Keratinocyte (primary cell): ENCODE measurements at regions not wholly inside any gene's neighbourhood (a gene's known extent, or its start where the extent isn't known, plus 50 kb on each side); places are given as distances from the start of the nearest gene placed in this dataset.

ENCODE experiments used
- CTCF ChIP-seq, 3 experiments: IDR thresholded peaks in 1 of 3; conservative IDR thresholded peaks in 1 of 3; optimal IDR thresholded peaks in 1 of 3; 2 replicates in 2 of 3; 3 replicates in 1 of 3; pipeline versions ENCODE3 to v1.5.1; 2011; ENCODE audit warnings: low read length in 3 of 3, mild to moderate bottlenecking in 3 of 3, moderate library complexity in 2 of 3, control low read depth in 1 of 3, inconsistent platforms in 1 of 3; ENCODE audit not compliant: insufficient read depth in 2 of 3; ENCODE audit errors: extremely low read depth in 1 of 3
- EZH2 ChIP-seq: IDR thresholded peaks from one replicate; pipeline ENCODE4 v1.6.1; 2012; ENCODE audit warnings: inconsistent platforms, mild to moderate bottlenecking, low read length, moderate library complexity

GRCh38 chr4:188780028-188780427, 640.8 kb downstream of the TRIML1 start:
- TF ChIP-seq CTCF (optimal IDR thresholded peaks at IDR 0.05 in 1 of 3, IDR thresholded peaks at IDR 0.05 in 1 of 3, conservative IDR thresholded peaks at IDR 0.05 in 1 of 3; ENCODE audit: extremely low read depth in 1 of 3, insufficient read depth in 2 of 3, low read length in 3 of 3) (no peak), EZH2 (no peak)
